ENCODE measurements at regions not wholly inside any gene's neighbourhood (a gene's known extent, or its start where the extent isn't known, plus 50 kb on each side); places are given as distances from the start of the nearest gene placed in this dataset.

DNA sequence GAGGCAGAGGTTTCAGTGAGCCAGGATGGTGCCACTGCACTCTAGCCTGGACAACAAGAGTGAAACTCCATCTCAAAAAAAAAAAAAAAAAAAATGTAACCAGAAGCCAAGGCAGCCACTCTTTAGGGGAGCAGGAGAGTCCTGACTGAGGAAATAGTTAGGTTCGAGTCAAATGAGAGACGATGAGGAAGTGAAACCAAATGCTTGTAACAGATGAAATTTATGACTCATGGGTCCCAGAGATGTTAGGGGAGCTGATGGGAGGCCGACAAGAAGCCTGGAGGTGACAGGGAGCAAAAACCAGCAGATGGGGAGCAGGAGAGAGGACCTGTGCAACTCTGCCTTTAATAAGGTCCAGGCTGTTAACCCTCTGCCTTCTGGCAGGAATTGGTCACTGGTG, 756.1 kb upstream of the DDX18 start:
- Histone ChIP-seq H3K27ac (ENCODE audit: low read depth in 2 of 2, low read length in 2 of 2) (no peak overlapping the region), H3K9ac (ENCODE audit: low read length in 3 of 3) (no peak overlapping the region), H3K4me1 (ENCODE audit: control insufficient read depth in 2 of 3, insufficient read depth in 2 of 3, low read depth in 1 of 3, low read length in 3 of 3) (no peaks in the 10 kb centered on the region), H3K36me3 (ENCODE audit: control insufficient read depth in 2 of 3, insufficient read depth in 3 of 3, low read length in 3 of 3) (no peaks in the 10 kb centered on the region), H3K27me3 (ENCODE audit: control insufficient read depth, insufficient read depth, low read length) (no peaks in the 10 kb centered on the region), H3K9me3 (ENCODE audit: control insufficient read depth in 2 of 3, insufficient read depth in 1 of 3, low read length in 3 of 3) (no peaks in the 10 kb centered on the region), H3K4me3 (ENCODE audit: low read length in 3 of 3) (no peak overlapping the region)
- FAIRE-seq, result no peak
- intact Hi-C loops (cut with DNase I), result no loop called here
- no peak for DNase-seq
- TF ChIP-seq, protein P1, sequence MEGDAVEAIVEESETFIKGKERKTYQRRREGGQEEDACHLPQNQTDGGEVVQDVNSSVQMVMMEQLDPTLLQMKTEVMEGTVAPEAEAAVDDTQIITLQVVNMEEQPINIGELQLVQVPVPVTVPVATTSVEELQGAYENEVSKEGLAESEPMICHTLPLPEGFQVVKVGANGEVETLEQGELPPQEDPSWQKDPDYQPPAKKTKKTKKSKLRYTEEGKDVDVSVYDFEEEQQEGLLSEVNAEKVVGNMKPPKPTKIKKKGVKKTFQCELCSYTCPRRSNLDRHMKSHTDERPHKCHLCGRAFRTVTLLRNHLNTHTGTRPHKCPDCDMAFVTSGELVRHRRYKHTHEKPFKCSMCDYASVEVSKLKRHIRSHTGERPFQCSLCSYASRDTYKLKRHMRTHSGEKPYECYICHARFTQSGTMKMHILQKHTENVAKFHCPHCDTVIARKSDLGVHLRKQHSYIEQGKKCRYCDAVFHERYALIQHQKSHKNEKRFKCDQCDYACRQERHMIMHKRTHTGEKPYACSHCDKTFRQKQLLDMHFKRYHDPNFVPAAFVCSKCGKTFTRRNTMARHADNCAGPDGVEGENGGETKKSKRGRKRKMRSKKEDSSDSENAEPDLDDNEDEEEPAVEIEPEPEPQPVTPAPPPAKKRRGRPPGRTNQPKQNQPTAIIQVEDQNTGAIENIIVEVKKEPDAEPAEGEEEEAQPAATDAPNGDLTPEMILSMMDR (IDR thresholded peaks at IDR 0.05; ENCODE audit: borderline replicate concordance, extremely low read depth, insufficient read depth), result no peak

DNA sequence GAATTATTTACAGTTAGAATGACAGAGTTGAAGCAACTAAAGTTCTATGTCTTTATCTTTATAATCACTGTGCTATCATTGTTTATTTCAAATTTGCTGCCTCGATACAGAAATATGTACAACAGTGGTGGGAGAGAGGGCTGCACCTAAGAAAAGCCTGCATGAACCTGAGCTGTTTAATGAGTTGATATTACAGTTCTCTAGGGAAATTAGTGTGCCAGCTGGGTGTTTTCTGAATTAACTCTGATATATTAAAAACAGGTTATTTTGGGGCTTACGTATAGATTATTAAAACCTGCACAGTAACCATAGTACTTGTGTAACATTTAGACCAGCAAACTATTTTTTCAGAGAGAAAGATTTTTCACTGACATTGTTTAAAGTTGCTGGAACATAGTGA, 750.5 kb upstream of the DDX18 start:
- Histone ChIP-seq H3K36me3 (ENCODE audit: control insufficient read depth in 2 of 3, insufficient read depth in 3 of 3, low read length in 3 of 3) (no peaks in the 10 kb centered on the region), H3K4me1 (ENCODE audit: control insufficient read depth in 2 of 3, insufficient read depth in 2 of 3, low read depth in 1 of 3, low read length in 3 of 3) (no peaks in the 10 kb centered on the region), H3K9me3 (ENCODE audit: control insufficient read depth in 2 of 3, insufficient read depth in 1 of 3, low read length in 3 of 3) (no peaks in the 10 kb centered on the region), H3K4me3 (ENCODE audit: low read length in 3 of 3) (no peak overlapping the region), H3K27ac (ENCODE audit: low read depth in 2 of 2, low read length in 2 of 2) (no peak overlapping the region), H3K9ac (ENCODE audit: low read length in 3 of 3) (no peak overlapping the region), H3K27me3 (ENCODE audit: control insufficient read depth, insufficient read depth, low read length) (no peaks in the 10 kb centered on the region)
- no peak for FAIRE-seq
- intact Hi-C loops (cut with DNase I), result no loop called here
- TF ChIP-seq, protein P1 (IDR thresholded peaks at IDR 0.05; ENCODE audit: borderline replicate concordance, extremely low read depth, insufficient read depth), result no peak
- no peak for DNase-seq

DNA sequence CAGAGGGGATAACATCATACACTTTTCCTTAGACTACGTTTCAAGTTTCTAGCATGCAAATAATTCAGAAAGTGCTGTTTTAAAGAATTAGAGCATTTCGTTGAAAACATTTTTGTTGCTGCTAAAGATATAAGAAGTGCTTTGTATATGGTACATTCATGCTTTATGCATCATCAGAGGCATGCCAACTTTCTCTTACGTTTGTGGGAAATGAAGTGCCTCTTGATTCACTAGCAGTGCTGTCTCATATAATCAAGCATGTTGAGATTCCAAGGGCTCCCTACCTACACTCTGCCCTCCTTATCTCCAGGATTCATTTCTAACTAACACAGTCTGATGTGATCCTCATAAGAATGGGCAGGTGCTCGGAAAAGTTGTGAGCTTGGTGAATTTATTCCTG, 748.6 kb upstream of the DDX18 start:
- no peak overlapping the region for H3K9ac ChIP-seq (ENCODE audit: low read length in 3 of 3)
- TF ChIP-seq, protein P1 (IDR thresholded peaks at IDR 0.05; ENCODE audit: borderline replicate concordance, extremely low read depth, insufficient read depth), result no peak
- H3K36me3 ChIP-seq (ENCODE audit: control insufficient read depth in 2 of 3, insufficient read depth in 3 of 3, low read length in 3 of 3), result no peaks in the 10 kb centered on the region
- H3K27ac ChIP-seq (ENCODE audit: low read depth in 2 of 2, low read length in 2 of 2), result no peak overlapping the region
- intact Hi-C loops (cut with DNase I), result no loop called here
- H3K9me3 ChIP-seq (ENCODE audit: control insufficient read depth in 2 of 3, insufficient read depth in 1 of 3, low read length in 3 of 3), result no peaks in the 10 kb centered on the region
- H3K4me1 ChIP-seq (ENCODE audit: control insufficient read depth in 2 of 3, insufficient read depth in 2 of 3, low read depth in 1 of 3, low read length in 3 of 3), result no peaks in the 10 kb centered on the region
- FAIRE-seq (no peak), DNase-seq (no peak)
- H3K27me3 ChIP-seq (ENCODE audit: control insufficient read depth, insufficient read depth, low read length), result no peaks in the 10 kb centered on the region
- H3K4me3 ChIP-seq (ENCODE audit: low read length in 3 of 3), result no peak overlapping the region

DNA sequence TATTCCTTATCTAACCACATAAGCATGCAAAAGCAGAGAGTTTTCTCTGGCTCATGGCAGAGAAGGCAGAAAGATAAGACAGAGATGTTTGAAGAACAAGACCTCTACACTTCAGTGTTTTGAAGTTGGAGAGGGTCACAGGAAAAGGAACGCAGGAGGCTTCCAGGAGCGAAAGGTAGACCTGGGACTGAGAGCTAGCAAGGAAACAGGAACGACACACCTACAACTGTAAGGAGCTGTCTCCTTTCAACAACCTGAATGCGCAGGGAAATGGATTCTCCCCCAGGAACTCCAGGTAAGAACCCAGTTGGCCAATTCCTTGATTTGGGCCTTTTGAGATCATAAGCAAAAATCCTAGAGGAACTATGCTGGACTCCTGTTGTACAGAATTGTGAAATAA, 746.6 kb upstream of the DDX18 start:
- Histone ChIP-seq H3K36me3 (ENCODE audit: control insufficient read depth in 2 of 3, insufficient read depth in 3 of 3, low read length in 3 of 3) (no peaks in the 10 kb centered on the region), H3K9ac (ENCODE audit: low read length in 3 of 3) (no peak overlapping the region), H3K27ac (ENCODE audit: low read depth in 2 of 2, low read length in 2 of 2) (no peak overlapping the region), H3K4me1 (ENCODE audit: control insufficient read depth in 2 of 3, insufficient read depth in 2 of 3, low read depth in 1 of 3, low read length in 3 of 3) (no peaks in the 10 kb centered on the region), H3K27me3 (ENCODE audit: control insufficient read depth, insufficient read depth, low read length) (no peaks in the 10 kb centered on the region), H3K4me3 (ENCODE audit: low read length in 3 of 3) (no peak overlapping the region), H3K9me3 (ENCODE audit: control insufficient read depth in 2 of 3, insufficient read depth in 1 of 3, low read length in 3 of 3) (no peaks in the 10 kb centered on the region)
- TF ChIP-seq, protein P1 (IDR thresholded peaks at IDR 0.05; ENCODE audit: borderline replicate concordance, extremely low read depth, insufficient read depth), result no peak
- DNase-seq (no peak), FAIRE-seq (no peak)
- intact Hi-C loops (cut with DNase I), result no loop called here

Measured in kidney (tissue), 13 donors.